HG03342 (cell line): ENCODE measurements at regions not wholly inside any gene's neighbourhood (a gene's known extent, or its start where the extent isn't known, plus 50 kb on each side); places are given as distances from the start of the nearest gene placed in this dataset.
A peak's percentile ranks its signal among the peaks of the same experiment; 100 is the strongest.
"Not testable (repeated sequence)": the region's sequence is repeated elsewhere in the genome, so short reads cannot be mapped to it uniquely, and the experiment has no call there.

Experiments used
- ATAC-seq: cut with Tn5 transposase; IDR thresholded peaks from one replicate; pipeline ENCODE4 v1.9.1; 2021; ENCODE audit warnings: mild to moderate bottlenecking, moderate library complexity; ENCODE audit not compliant: unreplicated experiment

DNA sequence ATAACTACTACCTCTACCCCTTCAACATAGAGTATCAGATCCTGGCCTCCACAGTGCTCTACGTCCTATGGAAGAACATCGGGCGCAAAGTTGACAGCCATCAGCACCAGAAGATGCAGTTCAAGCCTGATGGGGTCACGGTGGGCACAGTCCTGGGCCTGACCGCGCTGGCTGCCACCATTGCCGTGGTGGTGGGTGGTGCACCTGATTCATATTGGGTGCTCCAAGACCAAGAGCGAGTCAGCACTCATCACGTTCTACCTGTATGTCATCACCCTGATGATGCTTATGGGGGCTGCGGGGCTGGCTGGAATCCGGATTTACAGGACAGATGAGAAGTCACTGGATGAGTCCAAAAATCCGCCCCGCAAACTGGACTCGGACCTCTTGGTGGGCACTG lies 846.4 kb downstream of the RPIA start:
- not testable (repeated sequence) for ATAC-seq

GRCh38 chr2:89544110-89544509 lies 852.6 kb downstream of the RPIA start:
- not testable (repeated sequence) for ATAC-seq

GRCh38 chr2:89579154-89579553 lies 887.7 kb downstream of the RPIA start:
- not testable (repeated sequence) for ATAC-seq

- not testable (repeated sequence) for ATAC-seq
Measured at GRCh38 chr2:89582816-89583215, 891.3 kb downstream of the RPIA start.

GRCh38 chr2:89584046-89584445 lies 892.6 kb downstream of the RPIA start:
- not testable (repeated sequence) for ATAC-seq

DNA sequence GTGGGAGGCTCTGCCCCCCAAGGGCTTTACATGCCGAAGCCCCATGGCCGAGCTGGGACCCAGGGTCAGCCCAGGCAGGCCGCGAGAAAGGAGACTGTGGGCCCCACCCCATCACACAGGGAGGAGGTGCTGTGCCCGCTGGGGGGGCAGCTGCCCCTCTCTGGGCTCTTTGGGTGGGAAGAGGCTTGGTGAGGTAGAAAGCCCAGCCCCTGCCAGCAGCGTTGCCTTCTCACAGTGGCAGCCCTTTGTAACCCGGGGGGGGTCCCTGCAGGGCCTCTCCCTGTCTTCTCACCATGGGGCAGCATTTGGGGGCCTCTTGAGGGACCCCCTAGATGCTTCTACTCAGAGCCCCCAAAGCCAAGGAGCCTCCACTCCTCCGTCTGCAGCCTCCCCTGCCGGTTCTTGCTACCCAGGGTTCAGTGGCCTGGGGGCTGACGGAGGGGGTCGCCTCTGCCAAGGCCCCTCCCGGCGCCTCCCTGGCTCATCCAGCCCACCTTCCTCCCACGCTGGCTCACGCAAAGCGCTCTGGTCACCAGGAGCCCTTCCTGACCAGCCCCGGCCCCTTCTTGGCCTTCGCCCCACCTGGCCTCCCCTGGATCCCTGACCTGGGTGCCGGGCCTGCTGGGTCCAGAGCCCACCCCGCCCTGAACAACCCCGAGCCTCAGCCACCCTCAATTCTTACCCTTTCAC lies 893.5 kb downstream of the RPIA start:
- ATAC-seq = not testable (repeated sequence)

DNA sequence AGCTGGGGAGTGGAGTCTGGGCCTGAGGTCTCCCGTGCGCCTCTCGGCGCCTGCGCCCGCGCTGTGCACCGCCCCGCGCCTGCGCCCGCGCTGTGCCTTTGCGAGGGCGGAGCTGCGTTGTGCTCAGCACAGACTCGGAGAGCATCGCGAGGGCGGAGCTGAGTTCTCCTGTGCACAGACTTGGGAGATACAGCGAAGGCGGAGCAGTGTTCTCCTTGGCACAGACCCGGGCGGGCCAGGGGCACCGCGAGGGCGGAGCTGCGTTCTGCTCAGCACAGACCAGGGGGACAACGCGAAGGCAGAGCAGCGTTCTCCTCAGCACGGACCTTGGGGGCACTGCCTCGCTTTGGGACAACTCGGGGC lies 894.1 kb downstream of the RPIA start:
- peak; percentile 84 for ATAC-seq

- ATAC-seq = not testable (repeated sequence)
Measured at GRCh38 chr2:89599843-89600242, 908.4 kb downstream of the RPIA start.

- not testable (repeated sequence) for ATAC-seq
Measured at GRCh38 chr2:89606514-89606913, 915.0 kb downstream of the RPIA start.

DNA sequence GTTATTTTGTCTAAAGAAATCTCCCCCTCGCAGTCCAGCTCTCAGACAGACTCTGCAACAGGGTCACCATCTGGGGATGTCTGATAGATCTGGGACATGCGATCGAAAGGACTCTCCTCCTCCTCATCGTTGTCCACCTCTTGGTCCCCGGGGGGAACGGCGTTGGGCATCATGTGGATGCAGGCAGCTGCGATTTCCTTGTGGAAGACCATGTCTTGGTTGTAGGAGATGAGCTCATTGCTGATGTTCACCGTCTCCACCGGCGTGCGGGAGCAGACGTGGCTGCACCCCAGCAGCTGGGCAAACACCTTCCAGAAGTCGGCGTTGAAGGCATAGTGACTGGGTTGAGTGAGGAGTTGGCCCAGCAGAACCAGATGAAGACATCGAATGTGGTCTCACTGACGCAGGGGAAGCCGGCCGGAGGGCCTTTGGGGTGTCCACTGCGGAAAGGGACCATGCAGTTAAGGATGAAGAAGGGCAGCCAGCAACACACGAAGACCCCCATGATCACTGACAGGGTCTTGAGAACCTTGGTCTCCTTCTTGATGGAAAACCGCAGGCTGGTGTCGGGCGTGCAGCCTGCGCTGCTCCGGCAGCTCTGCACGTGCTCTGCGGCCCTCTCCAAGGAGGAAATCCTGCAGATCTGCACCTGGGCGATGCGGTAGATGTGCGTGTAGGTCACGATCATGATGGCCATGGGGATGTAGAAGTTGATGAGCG lies 918.9 kb downstream of the RPIA start:
- not testable (repeated sequence) for ATAC-seq

DNA sequence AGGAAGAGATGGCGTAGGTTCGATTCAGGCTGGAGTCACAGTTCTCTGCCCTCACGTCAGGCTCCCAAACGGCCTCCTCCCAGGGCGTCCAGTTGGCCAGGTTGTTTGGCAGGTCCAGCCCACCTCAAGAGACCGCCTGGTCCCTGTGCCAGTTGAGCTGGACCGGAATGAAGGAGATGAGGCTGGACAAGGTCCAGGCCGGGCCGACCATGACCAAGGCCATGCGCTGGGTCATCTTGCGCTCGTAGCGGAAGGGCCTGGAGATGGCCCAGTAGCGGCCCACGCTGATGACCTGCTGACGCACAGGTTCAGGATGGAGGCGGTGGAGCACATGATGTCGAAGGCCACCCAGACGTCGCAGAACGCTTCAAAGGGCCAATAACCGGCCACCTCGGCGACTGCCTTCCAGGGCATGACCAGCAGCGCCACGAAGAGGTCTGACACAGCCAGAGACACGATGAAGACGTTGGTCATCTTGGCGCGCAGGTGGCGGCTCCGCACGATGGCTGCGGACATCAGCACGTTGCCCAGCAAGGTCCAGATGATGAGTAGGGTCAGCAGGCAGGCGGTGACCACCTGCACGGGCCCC lies 919.5 kb downstream of the RPIA start:
- ATAC-seq = not testable (repeated sequence)

DNA sequence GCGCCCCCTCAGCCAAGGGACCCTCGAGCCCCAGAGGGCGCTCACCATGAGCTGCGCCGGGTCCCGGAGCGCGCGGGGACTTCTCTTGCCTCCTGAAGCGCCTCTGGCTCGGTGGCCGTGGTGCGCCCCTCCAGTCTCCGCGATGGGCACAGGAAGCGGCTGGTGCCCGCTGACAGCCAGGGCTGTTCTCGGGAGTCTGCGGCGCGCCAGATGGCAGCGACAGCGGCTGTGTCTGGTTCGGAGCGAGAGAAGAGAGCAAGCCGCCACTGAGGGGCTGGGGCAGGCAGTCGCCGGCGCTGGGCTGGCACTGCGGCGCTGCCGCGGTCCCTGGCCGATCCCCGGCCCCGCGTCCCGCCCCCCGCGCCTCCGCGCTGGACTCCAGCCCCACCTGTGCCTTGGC lies 920.2 kb downstream of the RPIA start:
- not testable (repeated sequence) for ATAC-seq

- not testable (repeated sequence) for ATAC-seq
Measured at GRCh38 chr2:89649268-89649667, 957.8 kb downstream of the RPIA start.

DNA sequence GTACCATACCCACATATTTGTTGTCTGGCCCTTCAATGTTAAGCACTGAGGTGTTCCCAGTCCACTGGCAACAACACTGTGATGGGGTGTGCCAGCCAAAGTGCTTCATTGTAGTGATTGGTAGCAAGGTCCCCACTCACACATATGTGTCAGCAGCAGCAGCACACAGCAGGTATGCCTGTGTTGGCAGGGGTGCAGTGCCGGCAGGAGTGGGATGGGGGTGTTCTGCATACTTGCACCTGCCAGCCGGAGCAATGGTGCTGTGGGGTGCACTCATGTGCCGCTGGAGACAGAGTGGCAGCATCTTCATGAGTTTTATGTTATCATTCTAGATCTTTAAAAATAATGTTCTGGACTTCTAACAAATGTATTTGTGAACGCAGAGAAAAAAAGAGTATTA lies 987.8 kb downstream of the RPIA start:
- not testable (repeated sequence) for ATAC-seq
